NT2/D1 (cell line): ENCODE measurements at regions not wholly inside any gene's neighbourhood (a gene's known extent, or its start where the extent isn't known, plus 50 kb on each side); places are given as distances from the start of the nearest gene placed in this dataset.
"Not testable (repeated sequence)": the region's sequence is repeated elsewhere in the genome, so short reads cannot be mapped to it uniquely, and the experiment has no call there.

Experiments
- DNase-seq: peaks from one replicate; pipeline ENCODE4 v3.0.0-alpha.2; 2011; ENCODE audit warnings: low read depth, low spot score
- H3K27me3 ChIP-seq: 2 replicates; pipeline ENCODE4 v1.6.0; 2011; ENCODE audit warnings: mild to moderate bottlenecking; ENCODE audit not compliant: insufficient read length, insufficient read depth
- H3K36me3 ChIP-seq: 2 replicates; pipeline ENCODE4 v1.6.1; 2011; ENCODE audit warnings: mild to moderate bottlenecking, low read length, mixed read lengths; ENCODE audit not compliant: insufficient read depth, insufficient read length
- H3K4me1 ChIP-seq: 2 replicates; pipeline ENCODE4 v1.5.1; 2011; ENCODE audit not compliant: insufficient read depth, insufficient read length
- H3K4me3 ChIP-seq: 2 replicates; pipeline ENCODE4 v1.5.1; 2011; ENCODE audit warnings: low read depth; ENCODE audit not compliant: insufficient read length
- H3K9ac ChIP-seq: 2 replicates; pipeline ENCODE4 v1.6.0; 2011; ENCODE audit warnings: low read depth; ENCODE audit not compliant: insufficient read length
- H3K9me3 ChIP-seq: 2 replicates; pipeline ENCODE4 v1.5.1; 2011; ENCODE audit warnings: mild to moderate bottlenecking, low read length; ENCODE audit not compliant: insufficient read depth
- SUZ12 ChIP-seq: IDR thresholded peaks from 2 replicates; pipeline ENCODE4 v1.6.1; 2011; ENCODE audit not compliant: insufficient read length, insufficient read depth; ENCODE audit errors: extremely low read depth
- YY1 ChIP-seq: IDR thresholded peaks from 2 replicates; pipeline ENCODE4 v1.6.1; 2011; ENCODE audit not compliant: insufficient read length, insufficient read depth
- ZNF274 ChIP-seq: IDR thresholded peaks from 2 replicates; pipeline ENCODE4 v1.6.1; 2011; ENCODE audit warnings: mild to moderate bottlenecking, low read depth, low read length

DNA sequence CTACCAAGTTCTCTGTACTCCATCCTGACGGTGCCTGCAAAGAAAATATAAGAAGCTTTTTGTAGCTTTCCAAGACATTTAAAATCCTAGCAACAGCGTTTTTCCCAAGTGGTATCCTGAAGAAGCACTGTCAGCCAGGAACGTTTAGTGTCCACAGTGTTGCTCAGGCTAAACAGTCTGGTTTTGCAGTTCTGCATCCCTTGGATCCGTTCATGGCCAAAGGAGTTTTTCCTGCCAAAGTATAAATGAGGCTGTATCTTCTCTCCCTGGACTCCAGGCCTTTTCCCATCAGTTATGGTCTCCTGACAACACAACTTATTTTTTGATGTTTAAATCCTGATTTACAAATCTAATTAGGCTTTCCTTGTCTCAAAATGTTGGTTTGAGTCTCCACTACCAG is 925.8 kb downstream of the TLE1 start:
- Histone ChIP-seq H3K36me3 (no peaks in the 10 kb centered on the region), H3K4me3 (no peak overlapping the region), H3K27me3 (no peaks in the 10 kb centered on the region), H3K4me1 (no peaks in the 10 kb centered on the region), H3K9me3 (0 out of 2 replicates have a peak, but pooled peaks cover 3% of the 10 kb centered on the region), H3K9ac (no peak overlapping the region)
- no peak for DNase-seq
- TF ChIP-seq YY1 (no peak), ZNF274 (no peak), SUZ12 (no peak)

DNA sequence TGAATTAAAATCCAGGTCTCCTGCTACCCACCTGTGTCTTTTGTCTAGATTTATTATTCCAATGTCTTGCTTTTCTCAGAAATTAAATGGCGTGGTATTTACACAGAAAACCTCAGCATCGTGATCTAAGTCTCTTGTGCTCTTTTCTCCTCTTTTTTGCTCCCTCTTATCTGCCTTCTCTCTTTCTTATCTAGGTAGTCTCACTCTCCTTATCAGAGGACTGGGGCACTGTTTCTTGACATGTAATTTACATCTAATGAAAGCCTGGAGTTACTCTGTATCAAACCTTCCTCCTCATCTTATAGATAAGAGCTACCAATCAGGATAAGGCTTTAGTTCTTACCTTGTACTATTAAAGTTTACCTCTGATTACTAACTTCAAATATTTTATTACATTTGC is 933.8 kb downstream of the TLE1 start:
- H3K9me3 ChIP-seq, result no peaks in the 10 kb centered on the region
- H3K4me1 ChIP-seq, result no peaks in the 10 kb centered on the region
- H3K36me3 ChIP-seq, result no peaks in the 10 kb centered on the region
- H3K9ac ChIP-seq, result no peak overlapping the region
- no peak for DNase-seq
- TF ChIP-seq YY1 (no peak), ZNF274 (no peak), SUZ12 (no peak)
- no peak overlapping the region for H3K4me3 ChIP-seq
- H3K27me3 ChIP-seq, result no peaks in the 10 kb centered on the region

DNA sequence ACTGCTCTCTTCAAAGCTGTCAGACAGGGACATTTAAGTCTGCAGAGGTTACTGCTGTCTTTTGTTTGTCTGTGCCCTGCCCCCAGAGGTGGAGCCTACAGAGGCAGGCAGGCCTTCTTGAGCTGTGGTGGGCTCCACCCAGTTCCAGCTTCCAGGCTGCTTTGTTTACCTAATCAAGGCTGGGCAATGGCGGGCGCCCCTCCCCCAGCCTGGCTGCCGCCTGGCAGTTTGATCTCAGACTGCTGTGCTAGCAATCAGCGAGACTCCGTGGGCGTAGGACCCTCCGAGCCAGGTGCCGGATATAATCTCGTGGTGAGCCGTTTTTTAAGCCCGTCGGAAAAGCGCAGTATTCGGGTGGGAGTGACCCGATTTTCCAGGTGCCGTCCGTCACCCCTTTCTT is 942.3 kb downstream of the TLE1 start:
- H3K27me3 ChIP-seq, H3K9me3 ChIP-seq, H3K36me3 ChIP-seq, DNase-seq, H3K4me1 ChIP-seq, H3K4me3 ChIP-seq, H3K9ac ChIP-seq: not testable (repeated sequence)

DNA sequence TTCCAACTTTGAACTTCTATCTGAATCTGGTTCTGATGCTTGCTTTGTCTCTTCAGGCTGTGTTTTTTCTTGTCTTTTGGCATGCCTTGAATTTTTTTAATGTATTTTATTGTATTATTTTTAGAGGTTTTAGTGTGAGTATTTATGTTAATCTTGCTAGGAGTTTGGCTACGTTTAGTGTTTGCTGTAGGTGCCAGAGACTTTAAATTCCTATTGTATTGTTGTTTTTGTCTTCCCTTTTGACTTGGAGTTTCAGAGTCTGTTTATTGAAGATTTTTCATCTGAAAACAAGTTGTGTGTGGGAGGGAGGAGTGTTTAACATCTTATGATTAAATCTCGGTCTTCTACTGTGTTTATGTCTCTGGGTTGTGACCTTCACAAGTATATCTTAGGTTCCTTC is 956.8 kb downstream of the TLE1 start:
- TF ChIP-seq YY1, result no peak
- TF ChIP-seq ZNF274, result no peak
- TF ChIP-seq SUZ12, result no peak
- H3K4me1 ChIP-seq, result no peaks in the 10 kb centered on the region
- no peak for DNase-seq
- no peaks in the 10 kb centered on the region for H3K9me3 ChIP-seq
- H3K36me3 ChIP-seq, result no peaks in the 10 kb centered on the region
- H3K9ac ChIP-seq, result no peak overlapping the region
- no peak overlapping the region for H3K4me3 ChIP-seq
- H3K27me3 ChIP-seq, result no peaks in the 10 kb centered on the region

DNA sequence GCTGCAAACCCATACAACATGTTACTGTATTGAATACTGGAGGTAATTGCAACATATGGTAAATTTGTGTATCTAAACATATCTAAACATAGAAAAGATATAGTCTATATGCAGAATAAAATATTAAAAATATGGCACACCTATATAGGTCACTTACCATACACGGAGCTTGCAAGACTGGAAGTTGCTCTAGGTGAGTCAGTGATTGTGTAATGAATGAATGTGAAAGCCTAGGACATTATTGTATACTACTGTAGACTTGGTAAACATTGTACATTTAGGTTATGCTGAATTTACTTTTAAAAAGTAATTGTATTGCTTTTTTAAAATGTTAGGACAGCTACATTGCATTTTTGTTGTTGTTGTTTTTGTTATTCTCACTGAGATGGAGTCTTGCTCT is 968.8 kb downstream of the TLE1 start:
- H3K4me1 ChIP-seq, result no peaks in the 10 kb centered on the region
- no peaks in the 10 kb centered on the region for H3K36me3 ChIP-seq
- no peak for TF ChIP-seq ZNF274
- TF ChIP-seq YY1, result no peak
- no peak for TF ChIP-seq SUZ12
- no peak overlapping the region for H3K4me3 ChIP-seq
- no peak for DNase-seq
- H3K9ac ChIP-seq, result no peak overlapping the region
- H3K9me3 ChIP-seq, result peaks cover 11% of the 10 kb centered on the region; the same call in 1 of the 2 replicates
- H3K27me3 ChIP-seq, result no peaks in the 10 kb centered on the region

DNA sequence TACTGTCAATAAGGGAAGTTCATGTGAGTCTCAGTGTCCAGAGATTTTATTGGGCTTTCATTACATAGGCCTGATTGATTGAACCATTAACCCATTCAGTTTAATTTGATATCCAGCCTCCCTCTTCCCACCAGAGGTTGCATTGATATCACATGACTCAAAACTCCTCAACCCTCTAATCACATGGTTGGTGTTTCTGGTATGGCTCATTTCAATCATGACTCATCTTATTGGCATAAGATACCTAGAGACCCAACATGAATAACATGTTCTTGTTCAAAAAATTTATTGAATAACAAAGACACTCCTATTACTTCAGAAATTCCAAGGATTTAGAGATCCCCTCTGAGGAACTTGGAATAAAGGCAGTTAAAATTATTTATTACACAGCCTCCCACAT is 982.2 kb downstream of the TLE1 start:
- H3K27me3 ChIP-seq, result no peaks in the 10 kb centered on the region
- DNase-seq, result no peak
- no peak overlapping the region for H3K9ac ChIP-seq
- no peak overlapping the region for H3K4me3 ChIP-seq
- TF ChIP-seq ZNF274 (no peak), SUZ12 (no peak), YY1 (no peak)
- no peaks in the 10 kb centered on the region for H3K36me3 ChIP-seq
- H3K4me1 ChIP-seq, result no peaks in the 10 kb centered on the region
- peaks cover 12% of the 10 kb centered on the region; the same call in 1 of the 2 replicates for H3K9me3 ChIP-seq

DNA sequence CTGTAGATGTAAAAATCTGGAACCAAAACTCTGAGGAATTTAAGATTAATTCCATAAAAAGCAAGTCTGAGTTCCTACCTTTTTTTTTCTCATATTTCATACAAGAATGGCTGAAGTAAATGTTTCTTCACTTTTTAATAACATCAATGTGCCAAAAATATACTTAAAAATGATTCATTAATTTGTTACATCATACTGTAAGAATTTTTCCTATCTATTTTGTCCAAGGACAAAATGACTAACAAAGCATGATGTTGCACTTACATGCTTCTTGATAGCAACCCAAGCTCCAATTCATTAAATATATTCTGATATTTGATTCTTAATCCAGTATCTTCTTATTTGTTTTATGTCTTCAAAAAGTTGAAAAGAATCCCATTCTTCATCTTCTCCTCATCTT is 988.3 kb downstream of the TLE1 start:
- Histone ChIP-seq H3K9me3 (no peaks in the 10 kb centered on the region), H3K36me3 (no peaks in the 10 kb centered on the region), H3K4me3 (no peak overlapping the region), H3K4me1 (no peaks in the 10 kb centered on the region), H3K9ac (no peak overlapping the region), H3K27me3 (no peaks in the 10 kb centered on the region)
- DNase-seq, result no peak
- TF ChIP-seq YY1, result no peak
- TF ChIP-seq SUZ12, result no peak
- TF ChIP-seq ZNF274, result no peak

DNA sequence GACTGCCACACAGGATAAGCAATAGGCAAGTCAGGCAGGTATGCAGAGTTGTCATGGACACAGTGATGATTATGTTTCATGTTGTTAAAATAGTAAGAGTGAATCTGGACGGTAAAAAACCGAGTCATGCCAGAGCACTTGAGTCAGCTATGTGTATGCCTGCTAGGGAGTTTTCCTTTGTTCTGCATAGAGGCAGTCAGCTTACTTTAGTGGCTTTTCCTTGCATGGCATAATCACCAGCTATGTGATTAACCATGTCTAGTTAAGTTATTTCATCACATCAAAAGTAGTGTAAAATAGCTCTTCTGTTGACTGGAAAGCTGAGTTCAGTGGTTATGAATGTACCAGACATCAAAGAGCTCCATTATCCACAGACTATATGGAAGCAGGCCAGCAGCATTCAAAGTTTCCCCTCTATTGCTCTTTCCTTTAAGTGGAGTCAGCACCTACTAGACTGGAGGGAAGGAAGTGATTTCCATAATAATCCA is 989.8 kb downstream of the TLE1 start:
- H3K4me1 ChIP-seq, result no peaks in the 10 kb centered on the region
- TF ChIP-seq YY1, result no peak
- TF ChIP-seq ZNF274, result no peak
- no peak for TF ChIP-seq SUZ12
- no peak overlapping the region for H3K9ac ChIP-seq
- no peaks in the 10 kb centered on the region for H3K27me3 ChIP-seq
- H3K9me3 ChIP-seq, result no peaks in the 10 kb centered on the region
- DNase-seq, result no peak
- no peaks in the 10 kb centered on the region for H3K36me3 ChIP-seq
- no peak overlapping the region for H3K4me3 ChIP-seq
